ENCODE measurements at regions not wholly inside any gene's neighbourhood (a gene's known extent, or its start where the extent isn't known, plus 50 kb on each side); places are given as distances from the start of the nearest gene placed in this dataset.
"Not testable (repeated sequence)": the region's sequence is repeated elsewhere in the genome, so short reads cannot be mapped to it uniquely, and the experiment has no call there.

DNA sequence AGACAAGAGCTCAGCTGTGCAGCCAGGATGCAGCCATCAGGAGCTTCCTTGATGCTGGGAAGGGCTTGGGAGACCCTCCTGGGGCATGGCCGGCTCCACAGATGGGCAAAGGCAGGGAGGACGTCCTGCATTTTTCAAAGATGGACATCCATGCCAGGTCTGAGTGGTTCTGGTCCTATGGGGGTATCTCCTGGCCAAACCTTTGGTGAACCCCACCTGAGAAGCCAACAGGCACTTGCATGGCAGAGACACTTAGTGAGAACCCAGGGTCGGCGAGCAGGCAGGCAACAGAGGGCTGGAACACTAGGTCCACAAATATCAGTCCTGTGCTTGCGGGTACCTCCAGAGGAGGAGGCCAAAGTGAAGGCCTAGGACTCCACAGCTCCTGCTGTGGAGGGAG is 70.0 kb downstream of the KCTD15 start:
- DNase-seq = no peak

DNA sequence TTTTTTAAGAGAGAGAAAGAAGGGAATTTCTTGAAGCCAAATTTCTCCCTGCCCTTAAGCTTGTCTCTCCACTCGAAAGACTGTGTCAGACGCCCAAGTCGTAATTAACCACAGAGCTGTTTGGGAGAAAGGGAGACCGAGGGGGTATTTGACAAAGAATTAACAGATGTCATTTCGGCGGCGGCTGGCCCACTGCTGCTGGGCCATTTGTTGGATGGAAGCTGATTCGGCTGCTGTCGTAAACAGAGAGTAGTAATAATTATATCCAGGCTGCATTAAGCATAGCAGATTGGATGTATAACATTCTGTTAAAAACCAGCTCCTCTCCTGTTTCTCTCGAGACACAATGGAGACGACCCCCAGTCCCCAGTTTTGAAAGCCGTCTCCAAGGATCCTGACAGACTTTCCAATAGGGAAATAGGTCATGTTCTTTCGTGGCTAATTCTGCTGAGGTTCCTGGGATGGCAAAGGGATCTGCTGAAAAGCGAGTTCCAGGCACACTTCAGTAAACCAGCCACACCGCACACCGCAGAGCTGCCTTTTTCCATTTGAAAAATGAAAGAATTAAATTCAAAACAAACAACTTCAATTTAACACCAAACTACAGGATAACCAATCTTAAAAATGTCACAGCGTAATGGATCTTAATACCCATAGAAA is 71.5 kb downstream of the KCTD15 start:
- no peak for DNase-seq

DNA sequence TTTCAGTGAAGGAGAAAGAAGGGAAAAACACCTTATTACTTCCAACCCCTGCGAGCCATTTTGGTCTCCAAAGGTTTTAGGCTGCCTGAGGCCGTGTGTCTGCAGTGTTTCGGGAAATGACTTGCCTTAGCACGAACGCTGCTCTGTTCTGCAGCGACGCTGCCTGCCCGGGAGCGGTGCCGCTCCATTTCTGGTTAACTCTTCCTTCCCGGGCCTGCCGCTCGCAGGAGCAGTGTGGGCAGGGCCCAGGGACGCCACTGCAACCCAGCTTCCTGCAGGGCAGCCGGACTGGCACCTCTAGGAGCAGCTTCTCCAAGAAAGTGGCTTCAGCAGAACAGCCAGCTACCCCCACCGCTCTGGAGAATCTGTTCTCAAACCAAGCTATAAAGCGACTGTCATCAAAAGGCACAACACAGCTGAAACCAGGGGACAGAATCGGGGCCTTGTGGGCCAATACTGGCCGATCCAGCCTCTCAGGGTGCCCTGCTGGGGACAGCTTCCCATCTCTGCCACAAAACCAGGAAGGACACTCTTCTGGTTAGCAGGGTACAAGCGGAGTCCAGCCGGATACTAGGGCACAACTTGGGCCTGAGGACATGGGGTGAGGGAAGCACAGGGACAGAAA is 72.2 kb downstream of the KCTD15 start:
- no peak for DNase-seq

DNA sequence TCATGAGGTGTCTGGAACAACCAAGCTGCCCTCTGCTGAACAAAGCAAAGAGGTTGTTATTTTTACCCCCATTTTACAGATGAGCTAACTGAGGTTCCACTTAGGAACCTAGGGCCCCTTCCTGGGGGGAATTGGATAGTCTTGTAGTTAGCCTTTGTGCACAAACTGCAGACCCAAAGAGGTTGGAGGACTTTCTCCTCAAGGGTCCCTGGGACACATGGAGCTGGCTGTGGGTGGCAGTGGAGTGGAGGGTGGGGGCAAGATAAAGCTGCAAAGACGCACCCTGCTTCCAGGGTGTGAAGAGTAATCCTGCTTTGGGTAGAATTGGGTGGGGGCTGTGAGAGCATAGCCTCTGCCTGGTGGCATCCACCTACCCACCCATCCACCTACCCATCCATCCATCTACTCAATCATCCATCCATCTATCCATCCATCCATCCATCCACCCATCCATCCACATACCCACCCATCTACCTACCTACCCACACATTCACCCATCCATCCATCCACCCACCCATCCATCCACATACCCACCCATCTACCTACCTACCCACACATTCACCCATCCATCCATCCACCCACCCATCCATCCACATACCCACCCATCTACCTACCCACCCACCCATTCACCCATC is 73.7 kb downstream of the KCTD15 start:
- not testable (repeated sequence) for DNase-seq

DNA sequence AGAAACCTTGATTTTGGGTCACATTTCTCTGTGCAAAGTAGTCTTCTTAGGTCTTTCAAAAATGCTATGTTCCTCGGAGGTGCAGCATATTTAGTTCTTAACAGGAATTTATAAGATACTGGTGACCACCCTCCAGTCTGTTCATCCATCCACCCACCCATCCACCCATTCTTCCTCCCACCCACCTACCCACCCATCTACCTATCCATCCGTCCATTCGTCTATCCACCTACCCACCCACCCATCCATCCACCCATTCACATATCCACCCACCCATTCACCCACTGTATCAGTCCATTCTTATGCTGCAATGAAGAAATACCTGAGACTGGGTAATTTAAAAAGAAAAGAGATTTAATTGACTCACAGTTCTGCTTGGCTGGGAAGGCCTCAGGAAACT is 74.9 kb downstream of the KCTD15 start:
- no peak for DNase-seq

DNA sequence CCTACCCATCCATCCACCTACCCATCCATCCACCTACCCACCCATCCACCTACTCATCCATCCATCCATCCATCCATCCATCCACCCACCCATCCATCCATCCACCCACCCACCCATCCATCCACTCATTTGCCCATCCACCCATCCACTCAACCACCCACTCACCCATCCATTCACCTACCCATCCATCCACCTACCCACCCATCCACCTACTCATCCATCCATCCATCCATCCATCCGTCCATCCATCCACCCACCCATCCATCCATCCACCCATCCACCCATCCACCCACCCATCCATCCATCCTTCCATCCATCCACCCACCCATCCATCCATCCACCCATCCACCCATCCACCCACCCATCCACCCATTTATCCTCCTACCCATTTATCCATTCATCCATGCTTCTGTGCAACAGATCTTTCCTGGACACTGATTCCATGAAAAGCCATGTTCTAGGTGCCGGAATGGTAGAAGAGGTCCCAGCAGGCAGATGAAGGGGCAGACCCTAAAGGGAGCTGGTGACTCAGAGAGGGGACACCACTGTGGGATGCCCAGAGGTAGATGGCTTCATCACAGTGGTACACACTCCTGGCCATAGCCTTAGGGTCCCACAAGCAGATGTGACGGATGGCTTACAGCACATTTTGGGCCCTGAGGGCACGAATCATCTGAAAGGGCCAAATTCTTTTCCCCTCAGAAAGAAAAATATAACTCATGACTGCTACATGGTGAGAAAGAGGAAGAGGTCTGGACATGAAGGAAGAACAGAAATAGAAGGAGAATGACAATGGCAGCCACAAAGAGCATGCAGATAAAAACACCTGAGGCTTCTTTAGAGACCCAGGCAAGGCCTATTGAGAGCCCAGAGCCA is 76.0 kb downstream of the KCTD15 start:
- DNase-seq = no peak

DNA sequence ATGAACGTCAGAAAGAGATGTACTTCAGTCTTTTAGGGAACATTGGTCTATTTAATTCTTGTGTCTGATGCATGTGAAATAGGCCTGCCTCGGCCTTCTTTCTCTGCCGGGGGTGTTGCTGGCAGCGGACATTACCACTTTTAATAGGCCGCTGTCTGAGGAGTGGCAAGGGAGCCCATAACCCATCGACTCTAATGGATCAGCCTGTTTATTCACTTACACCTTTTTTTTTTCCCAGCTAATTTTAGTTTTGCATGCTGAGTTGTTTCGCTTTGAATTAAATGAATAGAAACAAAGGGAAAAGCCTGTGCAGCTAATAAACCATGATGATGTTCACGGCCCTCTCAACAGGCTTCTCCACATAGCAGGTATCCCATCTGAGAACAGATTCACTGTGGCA is 78.4 kb downstream of the KCTD15 start:
- DNase-seq = no peak

DNA sequence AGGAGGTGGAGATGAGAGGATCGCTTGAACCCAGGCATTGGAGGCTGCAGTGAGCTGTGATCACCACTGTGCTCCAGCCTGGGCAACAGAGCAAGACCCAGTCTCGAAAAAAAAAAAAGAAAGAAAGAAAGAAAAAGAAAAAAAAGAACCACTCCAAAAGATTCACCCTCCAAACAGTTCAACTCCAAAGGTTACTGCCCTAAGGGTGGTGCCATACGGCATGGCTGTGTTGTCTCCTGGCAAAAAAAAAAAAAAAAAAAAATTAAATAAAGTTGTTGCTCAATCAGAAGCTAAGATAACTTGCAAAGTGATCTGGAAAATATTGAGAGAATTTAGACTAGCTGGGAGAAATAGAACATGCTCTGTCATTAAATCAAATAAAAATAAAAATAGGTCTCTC is 79.5 kb downstream of the KCTD15 start:
- DNase-seq = no peak

DNA sequence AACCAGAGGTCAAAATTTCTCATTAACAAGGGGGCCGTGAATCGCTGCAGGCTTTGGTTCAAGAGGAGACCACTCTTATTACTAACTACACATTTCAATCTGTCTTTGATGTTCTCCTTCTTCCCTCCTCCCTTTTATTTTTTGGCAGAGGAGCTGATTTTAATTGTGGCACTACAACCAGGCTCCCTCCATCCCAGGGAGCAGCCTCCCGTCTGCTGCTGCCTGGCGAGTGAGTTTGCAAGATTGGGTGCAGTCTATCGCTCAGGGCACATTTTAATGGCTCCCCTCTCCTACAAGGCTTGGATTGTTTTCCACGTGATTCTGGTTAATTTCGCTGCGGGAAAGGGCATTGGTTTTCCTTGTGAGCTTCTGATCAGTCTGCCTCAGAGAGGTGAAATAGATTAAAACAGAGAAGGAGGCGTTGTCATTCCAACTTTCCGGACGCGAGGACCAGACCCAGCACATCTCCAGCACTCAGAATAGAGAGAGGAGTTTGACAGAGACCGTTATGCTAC is 81.4 kb downstream of the KCTD15 start:
- DNase-seq = no peak

DNA sequence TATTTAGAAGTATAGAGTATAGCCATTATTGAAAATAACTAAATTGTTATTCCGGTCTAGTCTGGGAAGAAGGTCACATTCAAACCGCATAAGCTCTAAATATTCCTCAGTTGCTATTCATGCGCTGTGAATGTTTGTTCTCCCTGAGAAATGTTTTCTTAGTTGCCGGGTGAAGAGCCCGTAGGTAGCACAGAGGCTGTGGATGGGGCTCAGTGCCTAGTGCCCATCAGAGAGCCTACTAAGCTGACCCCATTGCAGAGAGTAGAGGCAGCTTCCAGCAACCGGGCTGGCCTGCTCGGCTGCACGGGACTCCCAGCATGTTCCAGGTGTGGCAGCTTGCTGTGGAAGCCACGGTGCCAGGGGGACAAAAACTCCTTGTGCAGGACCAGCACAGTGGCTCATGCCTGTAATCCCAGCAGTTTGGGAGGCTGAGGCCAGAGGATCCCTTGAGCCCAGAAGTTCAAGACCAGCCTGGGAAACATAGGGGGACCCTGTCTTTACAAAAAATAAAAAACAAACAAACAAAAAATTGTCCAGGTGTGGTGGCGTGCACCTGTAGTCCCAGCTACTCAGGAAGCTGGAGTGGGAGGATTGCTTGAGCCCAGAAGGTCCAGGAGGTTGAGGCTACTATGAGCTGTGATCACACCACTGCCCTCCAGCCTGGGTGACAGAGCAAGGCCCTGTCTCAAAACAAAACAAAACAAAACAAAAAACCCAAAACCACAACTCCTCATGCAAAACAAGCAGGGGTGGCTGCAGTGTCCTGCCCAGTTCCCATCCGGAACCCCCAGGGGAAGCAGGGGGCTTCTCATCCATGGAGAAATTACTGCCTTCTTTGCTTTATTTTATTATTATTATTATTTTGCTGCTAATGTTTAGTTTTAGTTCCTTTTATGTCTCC is 82.5 kb downstream of the KCTD15 start:
- no peak for DNase-seq

DNA sequence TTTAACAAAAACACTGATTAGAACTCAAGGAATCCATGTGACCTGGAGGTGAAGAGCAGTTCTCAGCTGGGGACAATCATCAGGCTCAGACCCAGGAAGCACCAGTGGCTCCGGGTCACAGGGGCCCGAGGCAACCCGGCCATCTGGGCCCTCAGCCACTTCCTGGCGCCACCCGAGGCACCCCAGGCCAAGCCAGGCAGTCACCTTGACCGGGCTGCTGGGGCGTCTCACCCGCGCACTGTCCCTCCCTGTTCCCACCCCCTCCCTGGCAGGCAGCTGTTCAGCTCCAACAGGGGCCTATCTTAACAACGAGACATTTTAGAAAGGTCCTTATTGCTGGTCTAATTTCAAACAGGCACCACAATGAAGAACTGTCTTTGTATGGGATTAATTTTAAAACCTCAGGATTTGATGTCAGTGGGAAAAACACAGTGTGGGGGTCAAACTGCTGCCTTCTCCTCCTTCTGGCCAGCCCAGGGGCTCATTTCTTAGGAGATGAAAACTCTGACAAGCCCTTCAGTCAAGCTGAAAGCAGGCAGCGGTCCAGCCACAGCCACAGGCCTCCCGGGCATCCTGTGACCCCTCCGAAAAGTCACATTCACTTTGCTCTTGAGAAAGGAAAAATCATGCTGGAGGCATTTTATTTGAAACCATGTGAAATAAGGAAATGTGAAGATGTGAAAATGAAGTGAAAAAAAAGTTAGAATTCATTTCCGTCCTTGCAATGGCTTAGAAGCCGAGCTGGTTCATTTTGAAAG is 83.3 kb downstream of the KCTD15 start:
- no peak for DNase-seq

DNA sequence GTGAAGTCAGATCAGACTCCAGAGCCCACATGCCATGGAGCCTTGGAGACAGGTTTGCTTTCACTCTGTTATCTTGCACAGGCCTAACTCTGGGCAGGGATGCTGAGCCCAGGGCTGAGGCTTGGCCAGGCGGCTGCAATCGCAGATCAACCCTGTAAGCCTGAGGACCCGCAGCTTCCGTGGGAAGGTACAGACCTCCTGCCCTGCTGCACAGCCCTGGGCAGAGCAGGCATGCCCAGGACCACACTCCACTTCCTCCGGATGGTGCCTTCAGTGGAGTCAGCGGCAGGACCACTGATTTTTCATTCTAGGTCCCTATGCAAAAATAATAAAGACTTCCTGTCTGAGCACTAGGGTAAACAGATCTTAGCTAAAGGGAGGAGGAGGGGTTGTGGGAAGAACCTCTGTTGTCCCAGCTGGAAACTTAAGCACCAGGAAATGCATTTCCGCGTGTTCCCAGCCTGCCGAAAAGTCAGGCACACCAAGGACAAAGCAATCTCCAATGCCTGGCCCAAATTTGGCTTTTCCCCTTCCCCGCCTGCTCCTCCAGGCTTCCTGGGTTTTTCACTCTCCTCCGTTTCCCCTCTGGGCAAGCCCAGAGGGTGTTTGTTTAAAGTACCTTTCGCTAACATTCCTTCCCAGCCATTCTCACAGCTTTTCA is 87.3 kb downstream of the KCTD15 start:
- no peak for DNase-seq

DNA sequence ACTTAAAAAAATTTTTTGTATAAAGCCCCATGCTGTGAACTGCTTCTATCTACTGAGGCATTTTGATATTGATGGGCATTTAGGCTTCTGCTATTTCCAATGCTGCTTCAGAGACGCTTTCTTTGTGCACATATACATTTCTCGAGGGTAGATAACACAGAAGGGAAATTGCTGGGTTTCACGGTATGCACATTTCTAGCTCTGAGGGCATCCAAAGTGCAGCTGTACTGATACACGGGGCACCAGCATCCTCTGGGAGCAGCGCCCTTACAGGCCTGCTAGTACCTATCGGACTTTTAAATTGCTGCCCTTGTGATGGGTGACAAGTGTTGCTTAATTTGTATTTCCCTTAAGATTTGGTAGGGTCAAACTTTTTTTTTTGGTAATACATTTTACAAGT is 88.6 kb downstream of the KCTD15 start:
- no peak for DNase-seq

DNA sequence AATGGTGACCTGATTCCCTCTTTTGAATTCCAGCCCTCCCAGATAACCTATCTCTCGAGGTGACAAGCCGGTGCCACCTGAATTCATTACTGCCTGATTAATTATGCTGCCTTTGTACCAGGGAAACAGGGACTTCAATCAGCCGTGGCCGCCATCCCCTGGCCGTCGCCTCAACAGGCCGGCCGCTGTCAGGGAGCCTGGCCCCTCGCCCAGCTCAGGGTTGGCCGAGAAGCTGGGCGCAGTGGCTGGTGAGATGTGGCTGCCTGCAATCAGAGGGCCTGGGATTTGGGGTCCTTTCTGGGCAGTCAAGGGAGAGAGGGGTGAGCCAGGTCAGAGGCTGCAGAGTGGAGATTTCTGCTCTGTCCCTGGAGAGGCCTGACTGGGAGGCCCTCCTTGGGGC is 91.2 kb downstream of the KCTD15 start:
- no peak for DNase-seq

DNA sequence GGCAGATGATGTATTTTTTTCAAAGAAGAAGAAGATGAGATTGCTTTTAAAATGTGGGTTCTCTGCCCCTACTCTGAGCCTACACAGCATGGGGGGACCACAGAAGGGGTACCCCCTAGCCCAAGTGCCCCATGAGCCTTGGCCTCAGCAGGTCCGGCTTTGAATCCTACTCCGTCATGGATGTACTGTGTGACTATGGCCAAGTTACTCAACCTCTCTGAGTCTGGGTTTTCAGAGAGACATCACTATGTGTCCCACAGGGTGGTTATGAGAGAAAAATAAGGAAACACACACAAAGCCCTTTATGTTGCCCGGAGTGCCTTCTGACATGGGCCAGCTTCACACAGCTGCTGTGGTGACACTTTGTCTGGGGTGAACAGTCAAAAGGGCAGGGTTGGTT is 92.0 kb downstream of the KCTD15 start:
- DNase-seq = no peak

DNA sequence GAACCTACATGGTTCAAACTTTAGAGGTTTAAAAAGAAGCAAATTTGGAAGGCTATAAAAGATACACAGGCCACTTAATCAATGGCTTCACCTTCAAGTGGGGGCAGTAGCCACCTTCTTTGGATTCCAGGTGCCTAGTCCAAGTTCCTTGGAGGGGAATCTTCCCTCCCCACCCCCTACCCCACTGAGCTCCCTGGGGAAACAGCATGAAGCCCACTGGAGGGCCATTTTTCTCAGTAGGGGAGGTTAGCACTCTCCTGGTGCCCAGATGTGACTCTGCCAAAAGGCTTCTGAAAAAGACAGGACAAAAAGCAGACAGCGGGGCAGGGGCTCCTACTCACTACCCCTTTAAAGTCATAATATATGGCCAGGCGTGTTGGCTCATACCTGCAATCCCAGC is 93.9 kb downstream of the KCTD15 start:
- DNase-seq = no peak

DNA sequence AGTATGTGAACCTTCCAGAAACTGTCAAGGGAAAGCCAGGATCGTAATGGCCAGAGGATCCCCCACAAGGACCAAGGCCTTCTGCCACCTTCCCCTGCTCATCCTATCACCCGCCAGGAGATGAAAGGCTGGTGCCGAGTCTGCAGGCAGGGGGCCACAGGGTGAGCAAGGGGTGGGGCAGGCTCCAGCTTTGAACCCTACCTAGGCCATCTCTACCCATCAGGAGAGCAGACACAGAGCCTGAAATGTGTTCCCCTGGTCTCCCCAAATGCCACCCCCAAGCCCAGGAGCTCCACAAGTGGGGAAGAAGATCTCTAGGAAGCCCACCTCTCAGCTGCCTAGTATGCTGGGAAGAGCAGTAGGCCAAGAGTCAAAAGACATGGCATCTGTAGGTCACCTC is 95.1 kb downstream of the KCTD15 start:
- DNase-seq = no peak

DNA sequence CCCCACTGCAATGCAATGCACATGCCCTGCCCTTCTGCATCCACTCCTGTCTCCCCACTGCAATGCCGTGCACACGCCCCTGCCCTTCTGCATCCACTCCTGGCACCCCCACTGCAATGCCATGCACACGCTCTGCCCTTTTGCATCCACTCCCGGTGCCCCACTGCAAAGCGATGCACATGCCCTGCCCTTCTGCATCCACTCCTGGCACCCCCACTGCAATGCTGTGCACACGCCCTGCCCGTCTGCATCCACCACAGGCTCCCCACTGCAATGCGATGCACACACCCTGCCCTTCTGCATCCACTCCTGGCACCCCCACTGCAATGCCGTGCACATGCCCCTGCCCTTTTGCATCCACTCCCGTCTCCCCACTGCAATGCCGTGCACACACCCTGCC is 98.1 kb downstream of the KCTD15 start:
- DNase-seq = no peak

DNA sequence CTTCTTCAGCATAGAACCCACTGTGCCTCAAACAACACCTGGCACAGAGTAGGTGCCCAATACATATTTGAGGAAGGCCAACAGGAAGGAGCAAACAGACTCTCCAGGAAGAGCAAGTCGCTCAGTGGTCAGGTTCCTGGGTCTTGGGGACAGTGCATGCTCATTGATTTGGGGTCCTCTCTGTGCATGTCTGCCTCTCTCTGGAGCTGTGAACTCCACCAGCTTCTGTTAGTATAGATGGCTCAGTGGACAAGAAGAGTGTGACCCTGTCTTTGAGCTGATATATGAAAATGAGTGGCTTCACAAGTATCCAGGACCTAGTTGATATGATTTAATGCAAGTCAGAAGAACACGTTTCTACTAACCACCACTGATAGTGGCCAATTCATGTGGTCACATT is 98.7 kb downstream of the KCTD15 start:
- no peak for DNase-seq

DNA sequence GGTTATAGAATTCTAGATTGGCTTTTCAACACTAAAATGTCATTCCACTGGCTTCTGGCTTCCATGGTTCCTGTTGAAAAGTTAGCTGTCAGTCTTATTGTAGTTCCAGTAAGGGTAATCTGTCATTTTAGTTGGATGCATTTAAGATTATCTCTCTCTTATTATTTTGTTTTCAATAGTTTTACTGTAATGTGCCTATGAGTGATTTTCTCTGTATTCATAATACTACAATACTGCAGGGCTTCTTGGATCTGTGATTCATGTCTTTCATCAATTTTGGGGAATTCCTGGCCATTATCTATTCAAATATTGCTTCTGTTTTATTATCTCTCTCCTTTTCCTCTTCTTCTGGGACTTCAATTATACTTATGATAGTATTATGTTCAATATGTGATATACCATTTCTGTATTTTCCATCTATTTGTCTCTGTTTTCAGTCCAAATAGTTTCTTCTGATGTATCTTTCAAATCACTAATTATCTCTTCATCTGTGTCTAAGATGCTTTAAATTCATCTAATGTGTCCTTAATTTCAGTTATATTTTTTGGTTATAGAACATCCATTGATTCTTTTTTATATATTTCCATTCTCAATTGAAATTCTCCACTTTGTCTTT is 101.5 kb downstream of the KCTD15 start:
- no peak for DNase-seq

DNA sequence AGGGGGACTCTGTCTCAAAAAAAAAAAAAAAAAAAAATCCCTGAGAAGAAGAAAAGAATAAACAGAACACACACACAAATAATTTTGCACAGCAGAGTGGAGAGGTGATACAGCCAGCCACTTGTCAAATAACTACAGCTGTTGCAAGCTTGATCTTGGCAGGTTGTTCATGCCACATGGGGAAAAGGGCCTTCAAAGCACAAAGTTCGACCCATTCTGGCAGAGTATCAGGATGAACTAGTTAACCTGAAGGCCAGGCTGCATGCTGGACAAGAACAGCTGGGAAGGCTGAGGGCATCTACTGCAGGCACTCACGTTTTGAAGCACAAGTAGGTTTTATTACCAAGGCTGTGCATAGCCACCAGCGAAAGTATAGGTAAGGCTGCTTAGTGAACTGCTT is 104.1 kb downstream of the KCTD15 start:
- no peak for DNase-seq

Data from activated CD4-positive, alpha-beta T cell treated with anti-CD3 and anti-CD28 coated beads, Interleukin-2, Interleukin-6, amounts not matched to agents 100 ng/mL and 50 ng/mL, durations not matched to agents 16 hours and 8 hours (primary cell).